NCI-H748 treated with DMSO at 0.1 percent for 48 hours (cell line): ENCODE measurements at regions not wholly inside any gene's neighbourhood (a gene's known extent, or its start where the extent isn't known, plus 50 kb on each side); places are given as distances from the start of the nearest gene placed in this dataset.

Experiments used
- DNase-seq: peaks from one replicate; lab custom pipeline; 2025; lab: John Stamatoyannopoulos, UW

- DNase-seq, result no peak
Measured at GRCh38 chr12:43011383-43011926, 421.9 kb upstream of the PRICKLE1 start.

DNA sequence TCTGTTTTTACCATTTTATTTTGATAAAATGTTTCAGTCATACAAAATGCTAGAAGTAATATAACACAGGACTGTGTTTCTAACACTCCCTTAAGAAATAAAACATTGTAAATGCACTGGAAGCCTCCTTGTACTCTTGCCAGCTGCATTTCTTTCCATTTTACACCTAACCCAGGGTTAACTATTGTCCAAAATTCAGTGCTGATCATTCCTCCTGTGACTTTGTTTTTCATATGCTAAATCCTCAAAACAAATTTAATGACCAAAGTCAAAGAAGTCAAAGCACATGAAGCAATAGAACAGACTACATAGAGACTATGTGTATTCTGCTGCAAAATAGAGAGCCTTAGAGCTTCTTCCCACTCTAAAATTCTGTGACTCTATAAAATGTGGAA lies 420.3 kb upstream of the PRICKLE1 start:
- DNase-seq, result no peak

DNA sequence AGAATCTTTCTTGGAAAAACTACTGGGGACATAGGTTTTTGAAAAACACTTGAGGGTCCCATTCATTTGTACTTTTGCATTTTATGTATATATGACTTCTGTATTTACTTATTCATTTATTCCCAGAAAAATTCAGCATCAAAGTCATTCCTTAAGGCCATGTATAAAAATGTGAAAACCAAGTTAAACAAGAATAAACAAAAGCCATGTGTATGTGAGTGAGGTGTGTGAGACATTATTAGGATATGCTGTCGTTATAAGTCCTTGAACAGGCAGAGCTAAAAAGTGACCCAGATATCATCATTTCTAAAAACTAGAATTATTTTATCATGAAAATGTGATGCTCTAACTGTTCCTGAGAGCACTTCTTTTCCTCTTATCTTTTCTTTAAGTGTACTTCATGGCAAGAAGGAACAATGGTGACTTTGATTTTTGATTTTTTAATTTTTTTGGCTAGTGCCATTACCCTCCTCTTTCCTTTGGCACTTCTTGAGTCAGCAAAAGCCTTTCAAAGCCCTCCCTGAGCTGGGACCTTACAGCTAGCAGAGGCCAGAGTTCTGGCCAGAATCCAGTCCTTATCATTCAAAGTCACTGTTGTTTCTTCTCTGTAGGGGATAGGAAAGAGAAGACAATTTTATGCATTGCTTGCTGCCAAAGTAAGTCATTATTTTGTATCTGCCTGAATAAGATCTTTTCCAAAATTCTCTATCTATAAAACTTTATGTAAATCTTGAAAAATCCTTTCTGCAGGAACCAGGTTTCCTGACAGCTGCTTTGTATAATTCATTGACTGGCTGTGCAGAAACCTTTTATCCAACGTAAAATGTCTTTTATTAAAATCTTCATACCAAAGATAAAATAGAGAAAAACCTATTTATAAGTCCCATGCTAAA lies 419.7 kb upstream of the PRICKLE1 start:
- DNase-seq, result no peak

GRCh38 chr12:43004908-43005307 lies 415.4 kb upstream of the PRICKLE1 start:
- no peak for DNase-seq

DNA sequence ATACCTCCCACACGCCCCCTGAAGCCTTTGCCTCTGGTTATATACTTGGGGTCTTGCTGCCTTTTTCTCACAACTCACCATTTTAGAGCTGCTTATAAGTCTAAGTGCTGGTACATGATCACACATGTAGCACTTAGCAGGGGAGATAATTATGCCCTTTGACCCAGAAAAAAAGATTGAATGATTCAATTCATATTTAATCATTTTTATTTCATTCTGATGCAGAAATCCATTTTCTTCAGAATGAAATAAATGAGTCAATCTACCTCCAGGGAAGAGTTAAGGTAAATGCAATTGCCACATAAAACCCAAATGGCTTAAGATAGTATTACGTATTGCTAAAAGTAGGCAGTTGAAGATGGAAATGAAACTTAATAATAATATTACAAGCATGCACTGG lies 414.6 kb upstream of the PRICKLE1 start:
- no peak for DNase-seq

- DNase-seq, result peak; percentile 73
Measured at GRCh38 chr12:42996869-42997431, 407.4 kb upstream of the PRICKLE1 start.

- DNase-seq, result no peak
Measured at GRCh38 chr12:42992826-42993225, 403.3 kb upstream of the PRICKLE1 start.

- no peak for DNase-seq
Measured at GRCh38 chr12:42990387-42990786, 400.8 kb upstream of the PRICKLE1 start.

DNA sequence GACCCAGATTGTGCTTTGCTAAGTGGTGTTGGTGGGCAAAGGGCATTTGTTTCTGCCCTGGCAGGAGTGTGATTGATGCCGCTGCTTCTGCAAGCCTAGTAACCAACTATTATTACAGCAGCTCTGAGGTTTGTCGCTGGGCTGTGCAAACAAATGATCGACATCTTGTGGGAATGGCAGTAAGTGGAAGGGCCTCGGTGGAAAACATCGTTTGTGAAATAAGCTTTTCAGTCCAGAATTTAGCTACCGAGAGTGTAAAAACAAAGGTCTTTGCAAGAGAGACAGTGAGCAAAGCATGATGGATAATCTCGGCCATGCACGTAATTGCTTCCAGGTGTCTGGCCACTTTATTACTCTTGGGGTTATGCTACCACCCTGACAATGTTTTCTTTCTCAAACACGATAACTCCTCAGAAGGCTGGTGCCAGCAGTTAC lies 397.7 kb upstream of the PRICKLE1 start:
- peak; percentile 77 for DNase-seq

GRCh38 chr12:42985506-42985905 lies 396.0 kb upstream of the PRICKLE1 start:
- no peak for DNase-seq

DNA sequence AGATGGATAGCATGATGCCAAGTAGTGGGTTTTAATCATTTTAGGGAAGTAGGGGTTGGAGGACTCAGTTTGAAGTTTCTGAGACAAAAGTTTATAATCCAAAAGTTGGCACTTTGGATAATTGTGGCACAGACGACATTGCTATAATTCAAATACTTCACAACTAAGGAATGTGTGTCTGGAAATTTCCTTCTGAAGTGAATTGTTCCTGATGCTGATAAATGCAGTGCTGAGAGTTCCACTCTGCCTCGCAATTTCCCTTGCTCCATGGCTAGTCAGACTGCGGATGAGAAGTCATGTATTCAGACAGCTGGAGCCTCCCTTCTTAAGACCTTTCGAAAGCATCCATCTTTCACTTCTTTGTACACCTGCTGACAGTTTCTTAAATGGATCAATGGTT lies 393.3 kb upstream of the PRICKLE1 start:
- DNase-seq, result no peak

GRCh38 chr12:42981379-42981778 lies 391.8 kb upstream of the PRICKLE1 start:
- no peak for DNase-seq

- DNase-seq, result no peak
Measured at GRCh38 chr12:42980441-42980840, 390.9 kb upstream of the PRICKLE1 start.

DNA sequence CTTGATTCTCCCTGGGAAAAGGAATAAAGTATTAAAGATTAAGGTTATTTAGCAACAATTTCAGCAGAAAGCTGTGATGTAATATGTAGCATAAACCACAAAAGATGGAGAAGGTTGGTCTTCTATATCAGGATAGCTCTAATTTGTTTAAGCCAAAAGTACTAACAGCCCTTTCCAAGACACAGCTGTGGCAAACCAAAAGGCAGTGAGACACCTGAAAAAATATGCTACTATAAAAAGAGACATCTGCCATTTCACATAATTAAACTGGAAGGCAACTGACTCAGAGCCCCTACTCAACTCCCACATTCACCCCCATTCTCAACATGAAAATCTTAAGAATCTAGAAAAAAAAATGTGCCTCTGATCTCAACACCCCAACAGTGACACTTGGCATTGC lies 390.2 kb upstream of the PRICKLE1 start:
- DNase-seq, result no peak

GRCh38 chr12:42978708-42979107 lies 389.2 kb upstream of the PRICKLE1 start:
- no peak for DNase-seq

GRCh38 chr12:42977451-42978230 lies 388.1 kb upstream of the PRICKLE1 start:
- DNase-seq, result no peak

GRCh38 chr12:42976620-42977019 lies 387.1 kb upstream of the PRICKLE1 start:
- no peak for DNase-seq

GRCh38 chr12:42976122-42976521 lies 386.6 kb upstream of the PRICKLE1 start:
- DNase-seq, result no peak

GRCh38 chr12:42969355-42969754 lies 379.8 kb upstream of the PRICKLE1 start:
- DNase-seq, result no peak

DNA sequence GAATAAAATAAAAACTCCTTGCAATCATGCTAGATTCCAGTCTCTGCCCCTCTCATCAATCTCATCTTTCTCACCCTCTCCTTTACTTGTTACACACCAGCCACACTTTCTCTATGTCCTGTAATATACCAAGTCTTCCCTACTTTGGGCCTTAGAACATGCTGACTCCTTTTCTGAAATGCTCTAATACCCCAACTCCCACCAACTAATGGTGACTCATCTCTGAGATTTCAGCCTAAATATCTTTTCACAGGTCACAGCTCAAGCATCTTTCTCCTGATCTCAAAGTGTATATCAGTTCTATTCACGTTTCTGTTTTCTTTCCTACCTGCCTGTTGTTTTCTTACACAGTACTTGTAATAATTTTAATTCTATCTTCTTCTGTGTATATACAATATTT lies 378.9 kb upstream of the PRICKLE1 start:
- no peak for DNase-seq

DNA sequence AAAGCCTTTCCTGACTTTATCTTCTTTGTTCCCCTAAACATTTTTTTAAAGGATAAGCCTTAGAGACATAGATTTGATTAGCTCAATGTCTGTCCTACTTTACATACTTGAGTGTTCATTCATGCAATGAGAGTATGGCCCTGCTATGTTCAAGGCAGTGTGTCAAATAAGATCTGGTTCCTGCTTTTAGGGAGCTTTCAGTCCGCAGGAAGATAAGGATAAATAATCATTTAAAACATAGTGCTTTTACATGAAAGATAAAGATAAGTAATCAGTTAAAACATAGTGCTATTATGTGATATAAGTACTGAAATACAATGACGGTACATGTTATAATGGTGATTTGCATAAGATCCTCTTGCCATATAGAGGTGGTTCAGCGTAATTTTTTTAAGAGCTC lies 378.3 kb upstream of the PRICKLE1 start:
- no peak for DNase-seq

GRCh38 chr12:42963988-42964387 lies 374.4 kb upstream of the PRICKLE1 start:
- no peak for DNase-seq

DNA sequence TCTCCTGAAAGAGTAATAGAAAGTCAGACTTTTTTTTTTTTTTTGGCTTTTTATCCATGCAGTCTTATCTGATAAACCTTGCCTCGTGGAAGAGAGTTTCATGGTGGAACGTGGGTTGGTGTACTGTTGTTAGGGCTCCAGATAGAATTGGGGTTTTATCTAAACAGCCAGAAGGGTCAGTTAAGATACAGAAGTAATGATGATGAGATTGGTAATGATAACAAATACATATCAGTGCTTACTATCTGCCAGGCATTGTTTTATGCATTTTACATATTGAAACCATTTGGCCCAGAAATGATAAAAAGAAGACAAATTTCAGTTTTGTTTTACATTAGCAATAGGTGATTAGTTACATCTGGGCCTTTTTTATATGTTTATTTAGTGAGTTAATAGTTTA lies 372.8 kb upstream of the PRICKLE1 start:
- no peak for DNase-seq
